WERI-Rb-1 (cell line): ENCODE measurements at regions not wholly inside any gene's neighbourhood (a gene's known extent, or its start where the extent isn't known, plus 50 kb on each side); places are given as distances from the start of the nearest gene placed in this dataset.
"Not testable (repeated sequence)": the region's sequence is repeated elsewhere in the genome, so short reads cannot be mapped to it uniquely, and the experiment has no call there.

Experiments
- DNase-seq: peaks from one replicate; pipeline ENCODE4 v3.0.0-alpha.2; 2020
- H3K27ac ChIP-seq: fragments of 250-450 bp; sonication (Bioruptor Pico); 2 replicates; pipeline ENCODE4 v1.5.1; 2020; ENCODE audit warnings: mild to moderate bottlenecking, moderate library complexity
- H3K27me3 ChIP-seq: fragments of 250-450 bp; sonication (Bioruptor Pico); 2 replicates; pipeline ENCODE4 v1.5.1; 2021; ENCODE audit warnings: mild to moderate bottlenecking, low read depth, moderate library complexity; ENCODE audit not compliant: insufficient read depth, severe bottlenecking
- H3K36me3 ChIP-seq: fragments of 250-450 bp; sonication (Bioruptor Pico); 2 replicates; pipeline ENCODE4 v1.5.1; 2020; ENCODE audit warnings: mild to moderate bottlenecking, moderate library complexity
- H3K4me3 ChIP-seq: 2 replicates; pipeline ENCODE4 v1.5.1; 2011; ENCODE audit warnings: low read depth, mild to moderate bottlenecking, control low read depth, low read length
- H3K9me3 ChIP-seq: fragments of 250-450 bp; sonication (Bioruptor Pico); 2 replicates; pipeline ENCODE4 v1.5.1; 2021; ENCODE audit warnings: mild to moderate bottlenecking, moderate library complexity; ENCODE audit not compliant: severe bottlenecking
- TF ChIP-seq, protein P1 (sequence below): IDR thresholded peaks from 2 replicates; pipeline ENCODE4 v1.5.1; 2011; ENCODE audit warnings: low read depth, mild to moderate bottlenecking, control low read depth, inconsistent platforms, low read length

DNA sequence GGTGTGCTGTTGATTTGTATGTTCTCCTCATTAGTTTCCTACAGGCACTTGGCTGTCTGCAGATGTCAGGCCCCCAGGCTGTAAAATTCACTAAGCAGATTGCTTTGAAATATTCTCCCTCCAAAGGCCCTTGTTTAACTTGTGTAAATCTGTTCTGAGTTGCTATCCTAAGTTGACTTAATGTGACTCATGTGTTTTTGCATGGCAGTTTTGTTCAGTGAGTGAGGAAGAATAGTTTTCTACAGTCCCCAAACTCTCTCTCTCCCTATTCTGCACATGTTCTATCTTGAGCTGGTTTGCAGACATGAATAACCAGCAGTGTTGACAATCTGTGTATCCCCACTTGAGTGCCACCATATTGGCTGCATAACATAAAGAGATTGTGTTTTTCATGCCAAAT is 1005.4 kb upstream of the DDX18 start:
- TF ChIP-seq, protein P1, sequence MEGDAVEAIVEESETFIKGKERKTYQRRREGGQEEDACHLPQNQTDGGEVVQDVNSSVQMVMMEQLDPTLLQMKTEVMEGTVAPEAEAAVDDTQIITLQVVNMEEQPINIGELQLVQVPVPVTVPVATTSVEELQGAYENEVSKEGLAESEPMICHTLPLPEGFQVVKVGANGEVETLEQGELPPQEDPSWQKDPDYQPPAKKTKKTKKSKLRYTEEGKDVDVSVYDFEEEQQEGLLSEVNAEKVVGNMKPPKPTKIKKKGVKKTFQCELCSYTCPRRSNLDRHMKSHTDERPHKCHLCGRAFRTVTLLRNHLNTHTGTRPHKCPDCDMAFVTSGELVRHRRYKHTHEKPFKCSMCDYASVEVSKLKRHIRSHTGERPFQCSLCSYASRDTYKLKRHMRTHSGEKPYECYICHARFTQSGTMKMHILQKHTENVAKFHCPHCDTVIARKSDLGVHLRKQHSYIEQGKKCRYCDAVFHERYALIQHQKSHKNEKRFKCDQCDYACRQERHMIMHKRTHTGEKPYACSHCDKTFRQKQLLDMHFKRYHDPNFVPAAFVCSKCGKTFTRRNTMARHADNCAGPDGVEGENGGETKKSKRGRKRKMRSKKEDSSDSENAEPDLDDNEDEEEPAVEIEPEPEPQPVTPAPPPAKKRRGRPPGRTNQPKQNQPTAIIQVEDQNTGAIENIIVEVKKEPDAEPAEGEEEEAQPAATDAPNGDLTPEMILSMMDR = no peak
- no peak overlapping the region for H3K4me3 ChIP-seq
- H3K27me3 ChIP-seq = peaks cover 32% of the 10 kb centered on the region
- no peak for DNase-seq
- H3K36me3 ChIP-seq = no peaks in the 10 kb centered on the region
- H3K9me3 ChIP-seq = no peaks in the 10 kb centered on the region
- no peak overlapping the region for H3K27ac ChIP-seq

GRCh38 chr2:116810071-116810470 is 1004.4 kb upstream of the DDX18 start:
- TF ChIP-seq, protein P1 = no peak
- H3K9me3 ChIP-seq = no peaks in the 10 kb centered on the region
- H3K27ac ChIP-seq = no peak overlapping the region
- H3K4me3 ChIP-seq = no peak overlapping the region
- H3K27me3 ChIP-seq = peaks cover 37% of the 10 kb centered on the region
- no peaks in the 10 kb centered on the region for H3K36me3 ChIP-seq
- DNase-seq = no peak

- H3K27me3 ChIP-seq = peaks cover 40% of the 10 kb centered on the region
- TF ChIP-seq, protein P1 = no peak
- DNase-seq = no peak
- H3K27ac ChIP-seq = no peak overlapping the region
- H3K4me3 ChIP-seq = no peak overlapping the region
- H3K36me3 ChIP-seq = no peaks in the 10 kb centered on the region
- no peaks in the 10 kb centered on the region for H3K9me3 ChIP-seq
Observed at GRCh38 chr2:116810645-116811044, 1003.8 kb upstream of the DDX18 start.

DNA sequence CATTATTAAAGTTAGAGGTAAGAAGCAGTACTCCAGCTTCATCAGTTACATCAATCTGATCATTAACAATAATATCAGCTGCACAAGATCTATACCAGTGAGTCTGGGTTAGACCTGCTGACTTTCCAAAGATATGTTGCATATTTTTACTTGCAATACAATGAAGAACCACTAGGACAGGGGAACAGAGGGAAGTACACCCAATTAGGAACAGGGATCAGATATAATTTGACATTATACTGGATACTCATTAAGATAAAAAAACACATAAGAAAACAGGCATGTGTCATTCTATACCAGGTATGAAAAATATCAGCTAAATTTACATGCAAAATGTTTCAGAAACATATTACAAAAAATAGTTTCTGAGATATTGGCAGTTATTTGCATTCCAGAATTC is 995.1 kb upstream of the DDX18 start:
- H3K36me3 ChIP-seq = no peaks in the 10 kb centered on the region

GRCh38 chr2:116820986-116821385 is 993.5 kb upstream of the DDX18 start:
- no peaks in the 10 kb centered on the region for H3K9me3 ChIP-seq
- no peak overlapping the region for H3K4me3 ChIP-seq
- TF ChIP-seq, protein P1 = no peak

More for the DNA sequence above, 995.1 kb upstream of the DDX18 start:
- H3K27me3 ChIP-seq = peaks cover 13% of the 10 kb centered on the region
- H3K9me3 ChIP-seq = no peaks in the 10 kb centered on the region
- DNase-seq = no peak
- H3K27ac ChIP-seq = no peak overlapping the region
- TF ChIP-seq, protein P1 = no peak
- H3K4me3 ChIP-seq = no peak overlapping the region

GRCh38 chr2:116829543-116829942 is 984.9 kb upstream of the DDX18 start:
- H3K27ac ChIP-seq, H3K27me3 ChIP-seq, H3K36me3 ChIP-seq, H3K4me3 ChIP-seq, DNase-seq, H3K9me3 ChIP-seq: not testable (repeated sequence)

More at GRCh38 chr2:116820986-116821385, 993.5 kb upstream of the DDX18 start:
- peaks cover 4% of the 10 kb centered on the region for H3K27me3 ChIP-seq
- H3K27ac ChIP-seq = no peak overlapping the region
- no peak for DNase-seq
- H3K36me3 ChIP-seq = no peaks in the 10 kb centered on the region
